GM18502 (cell line): ENCODE measurements at regions not wholly inside any gene's neighbourhood (a gene's known extent, or its start where the extent isn't known, plus 50 kb on each side); places are given as distances from the start of the nearest gene placed in this dataset.
"Not testable (repeated sequence)": the region's sequence is repeated elsewhere in the genome, so short reads cannot be mapped to it uniquely, and the experiment has no call there.

Experiments
- ATAC-seq: cut with Tn5 transposase; IDR thresholded peaks from one replicate; pipeline ENCODE4 v1.9.1; 2021; ENCODE audit warnings: mild to moderate bottlenecking; ENCODE audit not compliant: unreplicated experiment, poor library complexity

- no peak for ATAC-seq
Observed at GRCh38 chr22:48923165-48923865, 904.4 kb downstream of the BRD1 start.

GRCh38 chr22:48921411-48921903, 906.2 kb downstream of the BRD1 start:
- no peak for ATAC-seq

- no peak for ATAC-seq
Observed at GRCh38 chr22:48920776-48921241, 906.9 kb downstream of the BRD1 start.

- ATAC-seq, result no peak
Observed at GRCh38 chr22:48919851-48920589, 907.7 kb downstream of the BRD1 start.

GRCh38 chr22:48919187-48919590, 908.5 kb downstream of the BRD1 start:
- ATAC-seq, result no peak

- ATAC-seq, result no peak
Observed at GRCh38 chr22:48918585-48919186, 909.0 kb downstream of the BRD1 start.

- ATAC-seq, result not testable (repeated sequence)
Observed at GRCh38 chr22:48912356-48913066, 915.2 kb downstream of the BRD1 start.

GRCh38 chr22:48911647-48912046, 916.0 kb downstream of the BRD1 start:
- not testable (repeated sequence) for ATAC-seq

GRCh38 chr22:48911067-48911466, 916.6 kb downstream of the BRD1 start:
- not testable (repeated sequence) for ATAC-seq

- no peak for ATAC-seq
Observed at GRCh38 chr22:48908547-48908946, 919.1 kb downstream of the BRD1 start.

- ATAC-seq, result no peak
Observed at GRCh38 chr22:48907591-48907990, 920.1 kb downstream of the BRD1 start.

- no peak for ATAC-seq
Observed at GRCh38 chr22:48906216-48906835, 921.3 kb downstream of the BRD1 start.

GRCh38 chr22:48905206-48905975, 922.3 kb downstream of the BRD1 start:
- ATAC-seq, result no peak

- ATAC-seq, result no peak
Observed at GRCh38 chr22:48902983-48903650, 924.6 kb downstream of the BRD1 start.

GRCh38 chr22:48902001-48902869, 925.4 kb downstream of the BRD1 start:
- no peak for ATAC-seq

GRCh38 chr22:48901324-48901723, 926.3 kb downstream of the BRD1 start:
- ATAC-seq, result no peak

- no peak for ATAC-seq
Observed at GRCh38 chr22:48900626-48901025, 927.0 kb downstream of the BRD1 start.

GRCh38 chr22:48900327-48900597, 927.4 kb downstream of the BRD1 start:
- no peak for ATAC-seq
